Activated CD8-positive, alpha-beta memory T cell treated with anti-CD3 and anti-CD28 coated beads, Interleukin-2, amount 50 U/mL, for 1 hour (primary cell): ENCODE measurements at regions not wholly inside any gene's neighbourhood (a gene's known extent, or its start where the extent isn't known, plus 50 kb on each side); places are given as distances from the start of the nearest gene placed in this dataset.

Experiments
- DNase-seq: peaks from one replicate; pipeline ENCODE4 v3.0.0-alpha.2; 2020; ENCODE audit errors: extremely low read depth

DNA sequence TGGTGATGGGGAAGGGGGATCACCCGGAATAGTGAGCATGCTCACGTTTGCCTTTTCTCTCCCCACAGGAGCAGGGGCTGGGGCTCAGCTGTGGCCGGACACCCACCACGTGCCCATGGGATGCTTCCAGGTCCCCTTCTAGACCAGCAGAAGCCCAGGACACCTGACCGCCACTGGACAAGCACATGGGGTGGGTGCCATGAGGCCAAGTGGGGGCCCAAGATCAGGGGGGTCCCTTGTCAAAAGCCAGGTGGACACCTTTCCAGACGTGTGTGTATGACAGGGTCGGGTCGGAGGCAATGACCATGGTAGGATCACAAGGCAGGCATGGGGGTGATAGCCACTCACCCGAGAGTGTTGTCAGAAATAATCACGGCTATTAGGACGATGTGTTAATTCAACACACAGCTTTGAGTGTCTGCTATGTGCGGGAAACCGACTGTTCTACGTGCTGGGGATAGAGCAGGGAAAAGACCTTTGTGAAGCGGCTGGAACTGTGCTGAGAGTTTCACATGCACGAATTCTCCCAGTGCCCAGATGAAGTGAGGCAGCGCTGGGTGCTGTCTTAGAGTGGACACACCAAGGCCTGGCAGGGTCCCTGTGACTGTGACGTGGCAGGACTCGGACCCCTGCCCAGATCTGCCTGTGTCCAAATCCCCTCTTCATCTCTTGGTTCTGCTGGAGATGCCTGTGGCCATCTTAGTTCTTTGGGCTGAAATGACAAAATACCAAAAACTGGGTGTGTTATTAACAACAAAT is 244.7 kb downstream of the NDUFA10 start:
- no peak for DNase-seq

DNA sequence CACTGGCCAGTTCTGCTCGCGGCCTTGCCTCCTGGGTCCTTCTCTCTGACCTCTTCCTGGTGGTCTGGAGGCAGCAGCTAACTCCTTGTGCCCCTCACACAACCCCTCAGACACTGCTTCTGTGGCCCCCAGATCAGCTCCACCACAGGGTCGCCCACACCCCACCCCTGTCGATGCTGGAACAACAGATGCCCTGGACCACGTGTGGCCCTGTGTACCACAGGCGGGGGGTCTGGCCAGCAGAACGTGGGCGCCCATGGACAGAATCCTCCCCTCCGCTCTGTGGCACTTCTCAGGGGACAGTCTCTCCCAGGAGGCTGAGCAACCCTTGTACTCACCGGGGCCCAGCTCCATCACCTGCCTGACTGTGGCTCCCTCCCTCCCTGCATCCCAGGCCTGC is 245.6 kb downstream of the NDUFA10 start:
- DNase-seq, result no peak

DNA sequence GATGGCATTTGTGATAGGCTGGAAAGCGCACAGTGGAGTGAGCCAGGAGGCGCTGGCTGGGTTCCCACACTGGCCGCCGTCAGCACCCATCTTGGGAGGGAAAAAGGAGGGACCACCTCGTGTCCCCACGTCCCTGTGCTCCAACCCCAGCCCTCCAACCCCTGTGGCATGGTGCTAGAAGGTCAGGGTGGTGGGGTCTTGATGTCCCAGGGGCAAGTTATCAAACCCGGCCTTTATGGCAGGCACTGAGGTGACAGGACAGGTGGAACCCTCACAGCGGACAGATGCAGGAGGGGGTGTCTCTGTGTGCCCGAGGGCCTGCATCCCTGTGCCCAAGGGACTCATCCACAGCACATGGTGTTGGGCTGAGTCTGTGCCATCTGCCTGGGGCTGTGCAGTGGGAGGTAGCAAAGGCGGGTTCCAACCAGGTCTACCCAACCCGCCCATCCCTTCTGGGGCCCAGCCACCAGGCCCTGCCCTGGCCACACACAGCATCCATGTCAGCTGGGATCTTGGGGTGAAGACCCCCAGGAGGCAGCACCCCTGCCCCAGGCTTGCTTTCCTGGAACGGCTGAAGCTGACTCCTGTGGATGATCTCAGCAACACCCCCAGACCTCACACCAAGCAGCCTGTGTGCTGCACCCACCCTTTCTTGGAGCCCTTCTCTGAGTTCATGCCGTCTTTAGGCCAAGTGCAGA is 246.1 kb downstream of the NDUFA10 start:
- no peak for DNase-seq

DNA sequence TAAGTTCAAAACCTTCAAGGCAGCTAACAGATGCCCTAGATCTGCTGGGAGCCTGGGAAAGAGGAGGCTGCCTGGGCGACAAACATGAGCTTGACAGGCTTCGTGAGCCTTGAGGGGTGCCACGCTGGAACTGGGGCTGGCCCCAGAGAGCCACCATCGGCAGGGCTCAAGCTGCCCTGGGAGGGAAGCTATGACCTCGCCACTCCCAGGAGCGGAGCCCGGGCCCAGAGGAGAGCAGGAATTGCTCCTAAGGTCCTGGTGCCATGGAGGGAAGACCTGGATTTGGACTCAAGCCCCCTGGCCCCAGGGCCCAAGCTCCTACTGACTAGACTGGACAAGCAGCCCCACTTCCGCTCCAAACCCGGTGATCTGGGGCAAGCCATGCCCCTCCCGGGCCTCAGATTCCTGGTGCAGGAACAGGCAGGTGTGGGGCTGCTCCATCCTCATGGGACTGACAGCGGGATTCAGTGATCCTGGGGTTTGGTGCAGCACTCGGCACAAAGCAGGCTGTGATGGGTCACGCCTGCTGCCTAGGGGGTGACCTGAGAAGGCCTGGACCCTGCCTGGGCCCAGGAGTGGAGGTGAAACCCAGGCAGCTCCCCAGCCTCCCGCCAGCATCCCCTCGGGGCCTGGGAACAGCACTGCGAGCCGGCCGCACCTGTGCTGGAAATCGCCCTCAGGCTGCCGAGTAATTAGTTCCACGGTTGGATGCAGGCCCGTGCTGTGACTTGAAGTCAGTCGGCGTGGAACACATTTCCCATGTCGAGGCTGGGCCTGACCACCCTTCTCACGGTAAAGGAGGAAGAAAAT is 246.9 kb downstream of the NDUFA10 start:
- no peak for DNase-seq

DNA sequence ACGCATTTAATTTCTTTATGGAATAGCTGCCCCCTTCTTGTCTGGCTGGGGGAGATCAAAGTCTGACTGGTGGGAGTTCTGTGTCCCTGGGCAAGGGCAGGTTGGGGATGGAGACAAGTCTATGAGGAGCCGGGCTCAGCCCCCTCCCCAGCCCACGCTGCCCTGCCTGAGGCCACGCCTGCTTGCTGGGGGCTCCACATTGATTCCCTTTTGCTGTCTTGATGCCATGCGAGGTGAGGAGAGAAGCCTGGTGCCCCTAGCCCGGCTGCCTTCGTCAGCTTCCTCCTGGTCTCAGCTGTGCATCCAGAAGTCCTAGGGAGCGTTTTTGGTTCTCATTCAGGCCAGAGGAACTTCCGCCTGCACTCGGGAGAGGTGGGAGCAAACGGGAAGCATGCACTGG is 247.9 kb downstream of the NDUFA10 start:
- no peak for DNase-seq

- no peak for DNase-seq
Observed at GRCh38 chr2:239776436-239777005, 248.6 kb downstream of the NDUFA10 start.

DNA sequence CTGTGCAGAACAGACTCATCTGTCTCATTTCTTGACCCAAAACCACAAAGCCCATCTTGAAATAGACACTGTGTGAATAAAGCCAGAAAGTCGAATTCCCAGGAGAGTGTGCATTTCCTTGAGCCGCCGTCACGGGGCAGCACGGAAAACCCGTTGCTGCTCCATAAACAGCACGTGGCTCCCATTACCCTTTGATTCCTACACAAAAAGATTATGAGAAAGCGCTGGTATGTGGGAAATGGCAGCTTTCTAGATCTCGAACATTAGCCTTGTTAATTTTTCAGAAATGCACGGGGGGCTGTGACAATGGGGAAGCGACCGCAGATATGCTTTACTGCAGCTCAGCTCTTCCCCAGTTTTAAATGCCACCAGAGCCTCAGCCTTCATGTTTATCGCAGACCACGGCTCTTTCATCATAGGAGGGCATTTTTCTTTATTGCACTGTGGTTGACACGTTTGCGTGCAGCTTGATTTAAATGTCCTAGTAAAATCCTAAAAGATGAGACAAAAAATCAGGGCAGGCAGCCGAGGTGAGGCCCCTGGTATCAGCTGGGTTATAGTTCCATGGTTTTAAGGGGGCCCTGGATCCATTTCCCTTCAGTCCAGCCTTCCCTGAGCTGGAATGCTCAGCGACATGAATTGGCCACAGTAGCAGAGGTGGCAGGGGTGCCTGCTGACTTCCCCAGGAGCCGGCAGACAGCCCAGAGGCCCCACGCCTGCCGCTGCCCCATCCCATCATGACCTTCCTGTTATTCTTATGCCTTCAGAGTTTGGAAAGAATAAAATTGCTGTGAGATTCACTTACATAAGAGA is 249.3 kb downstream of the NDUFA10 start:
- DNase-seq, result no peak

DNA sequence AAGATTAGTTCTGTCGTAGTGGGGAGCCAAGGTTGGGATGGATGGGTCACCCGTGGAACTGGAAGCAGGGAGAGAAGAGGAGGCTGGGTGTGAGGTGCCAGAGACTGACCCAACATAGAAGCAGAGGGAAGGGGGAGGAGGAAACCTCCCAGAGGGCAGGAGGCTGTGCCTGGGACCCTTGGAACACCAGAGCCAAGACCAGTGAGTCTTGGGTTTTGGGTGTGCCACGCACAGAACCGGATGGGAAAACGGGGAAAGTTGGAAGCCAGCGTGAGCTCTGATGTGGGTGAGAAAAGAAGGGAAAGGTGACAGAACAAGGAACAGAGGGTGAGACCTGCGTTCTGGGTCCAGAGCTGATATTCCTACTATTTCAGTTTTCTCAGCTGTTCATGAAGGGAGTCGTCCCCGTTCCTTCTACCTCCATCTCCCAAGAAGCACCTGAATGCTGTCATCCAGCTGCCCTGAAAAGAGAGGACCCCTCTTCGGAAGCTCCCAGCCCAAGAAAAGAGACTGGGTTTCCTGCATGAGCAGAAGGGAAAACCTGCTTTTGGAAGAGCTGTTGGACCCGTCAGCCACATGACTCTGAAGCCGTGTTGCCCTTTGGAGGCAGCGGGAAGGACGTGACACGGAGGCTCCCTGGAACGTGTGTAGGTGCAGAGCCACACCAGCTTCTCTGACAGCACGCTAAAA is 250.1 kb downstream of the NDUFA10 start:
- DNase-seq, result no peak

DNA sequence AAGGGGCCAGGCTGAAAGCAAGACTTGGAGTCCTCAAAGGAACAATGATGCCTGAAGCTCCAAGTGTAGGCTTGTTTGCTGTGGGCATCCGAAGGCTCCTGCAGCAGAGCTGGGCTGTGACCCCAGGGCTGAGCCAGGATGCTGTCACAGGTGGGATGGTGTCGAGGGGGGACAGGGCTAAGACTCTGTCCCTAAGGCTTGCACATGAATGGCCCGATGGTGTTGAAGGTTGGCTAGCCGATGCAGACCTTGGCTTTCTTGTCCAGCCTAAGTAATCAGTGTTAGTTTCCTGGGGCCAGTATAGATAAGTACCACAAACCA is 251.0 kb downstream of the NDUFA10 start:
- no peak for DNase-seq

- DNase-seq, result no peak
Observed at GRCh38 chr2:239773228-239774141, 251.7 kb downstream of the NDUFA10 start.

DNA sequence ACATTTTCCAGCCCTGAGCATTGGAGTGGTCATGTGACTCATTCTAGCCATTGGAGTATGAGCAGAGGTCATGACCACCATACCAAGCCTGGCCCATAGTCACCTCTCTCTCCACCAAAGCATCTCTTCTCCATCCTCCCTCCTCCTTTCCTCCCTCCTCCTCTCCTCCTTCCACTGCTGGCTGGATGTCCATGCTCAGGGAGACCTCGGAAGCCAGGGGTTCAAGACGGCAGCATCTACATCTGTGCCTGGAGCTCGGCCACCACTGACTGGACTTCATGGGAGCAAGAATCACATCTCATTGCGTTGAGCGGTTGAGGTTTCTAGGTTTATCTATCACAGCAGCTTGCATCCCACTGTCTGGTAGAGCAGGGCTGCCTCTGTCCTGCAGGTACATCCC is 252.4 kb downstream of the NDUFA10 start:
- no peak for DNase-seq

DNA sequence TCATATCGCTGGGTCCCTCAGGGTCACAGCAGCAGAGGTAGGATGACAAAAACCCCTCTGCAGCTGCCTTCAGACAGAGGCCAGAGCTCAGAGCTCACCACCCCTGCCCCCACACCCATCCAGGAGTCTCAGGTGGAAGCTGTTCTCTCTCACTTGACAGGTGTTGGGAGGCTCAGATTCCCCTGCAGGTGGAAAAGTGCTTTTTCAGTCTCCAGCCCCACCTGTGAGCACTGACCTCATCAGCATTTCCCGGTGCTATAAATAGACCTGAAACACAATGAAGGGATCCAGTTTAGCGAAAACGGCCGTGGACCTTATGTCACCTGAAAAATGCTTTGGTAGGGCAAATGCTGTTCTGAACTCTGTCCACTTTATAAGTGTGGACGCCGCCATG is 254.9 kb downstream of the NDUFA10 start:
- DNase-seq, result no peak

DNA sequence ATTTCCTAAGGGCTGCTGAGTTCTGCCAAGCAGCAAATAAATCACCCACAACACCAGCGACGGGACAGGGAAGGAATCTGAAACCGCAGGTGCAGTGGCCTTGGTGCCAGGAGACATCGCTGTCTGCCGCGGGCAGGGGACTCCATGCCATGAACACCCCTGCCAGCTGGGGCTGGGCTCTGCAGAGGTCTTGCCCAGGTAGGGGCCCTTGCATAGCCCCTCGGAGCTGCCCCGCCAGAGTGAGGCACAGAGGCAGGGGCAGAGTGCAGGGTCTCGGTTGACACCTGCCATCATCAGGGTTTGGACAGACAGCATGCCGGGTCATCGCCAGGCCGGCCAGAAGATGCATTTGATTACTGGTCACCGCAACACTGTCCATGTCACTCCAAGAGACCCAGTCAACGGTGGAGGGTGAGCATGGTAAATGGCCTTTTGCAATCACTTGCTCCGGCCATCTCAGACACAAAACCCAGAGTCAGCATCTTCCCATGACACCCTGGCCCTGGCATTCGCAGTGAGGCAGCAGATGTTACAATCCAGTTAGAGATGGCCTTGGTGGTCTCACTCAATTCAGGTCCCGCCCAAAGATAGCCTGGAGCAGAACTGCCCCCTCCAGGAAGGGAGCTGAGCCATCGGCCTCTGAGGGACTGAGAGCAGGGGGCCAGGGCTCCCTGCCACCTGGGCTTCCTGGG is 255.4 kb downstream of the NDUFA10 start:
- DNase-seq, result no peak

GRCh38 chr2:239768907-239769553 is 256.1 kb downstream of the NDUFA10 start:
- DNase-seq, result no peak

- no peak for DNase-seq
Observed at GRCh38 chr2:239768031-239768790, 256.9 kb downstream of the NDUFA10 start.

- no peak for DNase-seq
Observed at GRCh38 chr2:239767021-239767905, 257.9 kb downstream of the NDUFA10 start.

GRCh38 chr2:239765911-239766310 is 259.2 kb downstream of the NDUFA10 start:
- no peak for DNase-seq
